HEK293 (cell line): ENCODE measurements at regions not wholly inside any gene's neighbourhood (a gene's known extent, or its start where the extent isn't known, plus 50 kb on each side); places are given as distances from the start of the nearest gene placed in this dataset.

Source experiments
- CTCF ChIA-PET: fragments of 350-600 bp; formaldehyde crosslinking; extraction: SDS; loops from one replicate; lab custom pipeline; 2021; ENCODE audit warnings: antibody characterized with exemption; lab: Yijun Ruan, JAX
- POLR2A ChIA-PET: fragments of 300-600 bp; formaldehyde crosslinking; extraction: SDS; loops from one replicate; lab custom pipeline; 2020; ENCODE audit warnings: antibody characterized with exemption, inconsistent platforms; lab: Yijun Ruan, JAX
- H3K27ac ChIP-seq: fragments of 200-500 bp; sonication (Bioruptor generic); 2 replicates; pipeline ENCODE4 v1.5.1; 2014; ENCODE audit warnings: low read depth, low read length, control low read depth, inconsistent platforms; ENCODE audit errors: extremely low read depth
- H3K36me3 ChIP-seq, 2 experiments: fragments of 200-500 bp in 1 of 2; sonication (Bioruptor generic) in 1 of 2; 1 replicate in 1 of 2; 2 replicates in 1 of 2; pipeline ENCODE4 v1.5.1; 2014 to 2017; ENCODE audit warnings: inconsistent platforms in 2 of 2, low read length in 2 of 2; ENCODE audit not compliant: control insufficient read depth in 2 of 2, insufficient read depth in 1 of 2
- H3K4me1 ChIP-seq: fragments of 200-500 bp; sonication (Bioruptor generic); 2 replicates; pipeline ENCODE4 v1.5.1; 2014; ENCODE audit warnings: mild to moderate bottlenecking, low read length, inconsistent platforms; ENCODE audit not compliant: control insufficient read depth, insufficient read depth
- H3K4me3 ChIP-seq: 2 replicates; pipeline ENCODE4 v1.5.1; 2011; ENCODE audit warnings: low read depth, mild to moderate bottlenecking, control low read depth, low read length, moderate library complexity
- H3K9me3 ChIP-seq: fragments of 200-500 bp; sonication (Bioruptor generic); 2 replicates; pipeline ENCODE4 v1.5.1; 2014; ENCODE audit warnings: low read depth, low read length, inconsistent platforms; ENCODE audit not compliant: control insufficient read depth, insufficient read depth
- GLI2 ChIP-seq: fragments of 450-650 bp; formaldehyde crosslinking; IDR thresholded peaks from 2 replicates; pipeline ENCODE4; 2017; ENCODE audit warnings: missing biosample characterization, missing genetic modification characterization, low read depth, borderline replicate concordance
- OVOL3 ChIP-seq: fragments of 450-650 bp; formaldehyde crosslinking; IDR thresholded peaks from 2 replicates; pipeline ENCODE4 v1.5.1; 2016; ENCODE audit warnings: missing biosample characterization, missing genetic modification characterization
- PRDM6 ChIP-seq: fragments of 450-650 bp; formaldehyde crosslinking; IDR thresholded peaks from 2 replicates; pipeline ENCODE4 v1.5.1; 2017; ENCODE audit warnings: missing biosample characterization, missing genetic modification characterization
- SALL2 ChIP-seq: fragments of 450-650 bp; formaldehyde crosslinking; IDR thresholded peaks from 2 replicates; pipeline ENCODE4 v1.5.0; 2017; ENCODE audit warnings: missing biosample characterization, mild to moderate bottlenecking, missing genetic modification characterization, borderline replicate concordance
- SCRT1 ChIP-seq: fragments of 450-650 bp; formaldehyde crosslinking; IDR thresholded peaks from 2 replicates; pipeline ENCODE4 v1.5.1; 2016; ENCODE audit warnings: missing biosample characterization, missing genetic modification characterization, borderline replicate concordance
- SP2 ChIP-seq: fragments of 450-650 bp; formaldehyde crosslinking; IDR thresholded peaks from 2 replicates; pipeline ENCODE4 v1.5.1; 2016; ENCODE audit warnings: missing biosample characterization, missing genetic modification characterization
- ZBTB1 ChIP-seq: fragments of 450-650 bp; formaldehyde crosslinking; IDR thresholded peaks from 2 replicates; pipeline ENCODE4 v1.5.1; 2016; ENCODE audit warnings: missing biosample characterization, missing genetic modification characterization
- ZNF140 ChIP-seq: fragments of 450-650 bp; formaldehyde crosslinking; IDR thresholded peaks from 2 replicates; pipeline ENCODE4 v1.5.1; 2016; ENCODE audit warnings: missing biosample characterization, missing genetic modification characterization
- ZNF146 ChIP-seq: fragments of 450-650 bp; formaldehyde crosslinking; IDR thresholded peaks from 2 replicates; pipeline ENCODE4 v1.5.1; 2016; ENCODE audit warnings: missing biosample characterization, missing genetic modification characterization
- ZNF169 ChIP-seq: fragments of 450-650 bp; formaldehyde crosslinking; IDR thresholded peaks from 2 replicates; pipeline ENCODE4 v1.5.1; 2016; ENCODE audit warnings: missing biosample characterization, missing genetic modification characterization
- ZNF184 ChIP-seq: fragments of 450-650 bp; IDR thresholded peaks from 2 replicates; pipeline ENCODE4 v1.5.1; 2018; ENCODE audit warnings: missing biosample characterization, mild to moderate bottlenecking, missing genetic modification characterization
- ZNF214 ChIP-seq: fragments of 450-650 bp; formaldehyde crosslinking; IDR thresholded peaks from 2 replicates; pipeline ENCODE4 v1.5.1; 2017; ENCODE audit warnings: missing biosample characterization, mild to moderate bottlenecking, missing genetic modification characterization, borderline replicate concordance
- ZNF248 ChIP-seq: fragments of 450-650 bp; formaldehyde crosslinking; IDR thresholded peaks from 2 replicates; pipeline ENCODE4 v1.5.1; 2017; ENCODE audit warnings: missing biosample characterization, missing genetic modification characterization
- ZNF274 ChIP-seq, 2 experiments: fragments of 200-500 bp in 1 of 2; fragments of 450-650 bp in 1 of 2; sonication (Bioruptor generic) in 1 of 2; formaldehyde crosslinking in 1 of 2; IDR thresholded peaks; 2 replicates each; pipeline versions ENCODE4 v1.5.1 to v1.6.1; 2014 to 2016; ENCODE audit warnings: borderline replicate concordance in 1 of 2, inconsistent platforms in 1 of 2, low read length in 1 of 2, missing biosample characterization in 1 of 2, missing genetic modification characterization in 1 of 2
- ZNF335 ChIP-seq: fragments of 450-650 bp; formaldehyde crosslinking; conservative IDR thresholded peaks from 2 replicates; pipeline ENCODE4 v1.5.1; 2016; ENCODE audit warnings: missing biosample characterization, missing genetic modification characterization
- ZNF398 ChIP-seq: fragments of 450-650 bp; formaldehyde crosslinking; IDR thresholded peaks from 2 replicates; pipeline ENCODE4 v1.5.1; 2017; ENCODE audit warnings: missing biosample characterization, missing genetic modification characterization
- ZNF530 ChIP-seq: fragments of 450-650 bp; formaldehyde crosslinking; IDR thresholded peaks from 2 replicates; pipeline ENCODE4 v1.5.1; 2016; ENCODE audit warnings: low read depth, missing biosample characterization, missing genetic modification characterization
- ZNF596 ChIP-seq: fragments of 450-650 bp; IDR thresholded peaks from 2 replicates; pipeline ENCODE4 v1.5.0; 2018; ENCODE audit warnings: missing biosample characterization, mild to moderate bottlenecking, missing genetic modification characterization, moderate library complexity
- ZNF629 ChIP-seq: fragments of 450-650 bp; formaldehyde crosslinking; IDR thresholded peaks from 2 replicates; pipeline ENCODE4 v1.5.1; 2017; ENCODE audit warnings: missing biosample characterization, missing genetic modification characterization
- ZNF670 ChIP-seq: fragments of 450-650 bp; formaldehyde crosslinking; IDR thresholded peaks from 2 replicates; pipeline ENCODE4 v1.5.1; 2016; ENCODE audit warnings: missing biosample characterization, missing genetic modification characterization, low read depth
- ZNF837 ChIP-seq: fragments of 450-650 bp; formaldehyde crosslinking; IDR thresholded peaks from 2 replicates; pipeline ENCODE4 v1.5.1; 2016; ENCODE audit warnings: missing biosample characterization, missing genetic modification characterization
- ZNF843 ChIP-seq: fragments of 450-650 bp; formaldehyde crosslinking; IDR thresholded peaks from 2 replicates; pipeline ENCODE4 v1.5.1; 2016; ENCODE audit warnings: missing biosample characterization, missing genetic modification characterization
- ZSCAN16 ChIP-seq: fragments of 450-650 bp; formaldehyde crosslinking; IDR thresholded peaks from 2 replicates; pipeline ENCODE4 v1.5.1; 2016; ENCODE audit warnings: missing biosample characterization, missing genetic modification characterization
- ZSCAN30 ChIP-seq: fragments of 450-650 bp; IDR thresholded peaks from 2 replicates; pipeline ENCODE4 v1.5.1; 2018; ENCODE audit warnings: missing biosample characterization, mild to moderate bottlenecking, missing genetic modification characterization, moderate library complexity
- ZXDB ChIP-seq: fragments of 450-650 bp; formaldehyde crosslinking; IDR thresholded peaks from 2 replicates; pipeline ENCODE4 v1.5.1; 2016; ENCODE audit warnings: missing biosample characterization, missing genetic modification characterization

- TF ChIP-seq ZNF398 (no peak), ZSCAN16 (tag by site-specific recombination) (no peak), ZXDB (no peak), ZNF146 (tag by site-specific recombination) (no peak), ZNF670 (tag by site-specific recombination) (no peak), ZNF140 (tag by site-specific recombination) (no peak)
These were observed 320.0 kb upstream of the ROBO1 start (continued) for GRCh38 chr3:80087767-80088166.

- Histone ChIP-seq H3K4me3 (no peak overlapping the region), H3K4me1 (no peaks in the 10 kb centered on the region), H3K36me3 (no peaks in the 10 kb centered on the region), H3K27ac (no peak overlapping the region), H3K9me3 (no peaks in the 10 kb centered on the region)
- CTCF ChIA-PET, result interaction anchor here (0.6 kb wide), 1 partner anchor 1906 kb away, joined by 5 read pairs; no protein-coding TSS in a partner anchor
- POLR2A ChIA-PET, result no interaction called here
- TF ChIP-seq ZNF274 (IDR thresholded peaks at IDR 0.05; ENCODE audit: low read length), result no peak
- no peak for TF ChIP-seq ZNF274 (tag by site-specific recombination; IDR thresholded peaks at IDR 0.05; ENCODE audit: borderline replicate concordance)
- no peak for TF ChIP-seq ZNF596 (tag by site-specific recombination)
- no peak for TF ChIP-seq SCRT1 (tag by site-specific recombination)
- TF ChIP-seq ZNF248 (tag by site-specific recombination), result no peak
- no peak for TF ChIP-seq ZNF140 (tag by site-specific recombination)
- no peak for TF ChIP-seq SALL2 (tag by site-specific recombination)
- TF ChIP-seq, all 188 proteins: peak for 0
These were observed 318.6 kb upstream of the ROBO1 start for GRCh38 chr3:80086426-80086825.

- H3K36me3 ChIP-seq, result no peaks in the 10 kb centered on the region
- H3K9me3 ChIP-seq, result no peaks in the 10 kb centered on the region
- no peak overlapping the region for H3K4me3 ChIP-seq
- TF ChIP-seq ZBTB1 (tag by site-specific recombination) (no peak), ZNF214 (tag by site-specific recombination) (no peak), ZNF169 (tag by site-specific recombination) (no peak), ZNF837 (tag by site-specific recombination) (no peak), ZNF184 (no peak), ZNF335 (tag by site-specific recombination) (no peak), ZNF530 (tag by site-specific recombination) (no peak), GLI2 (no peak), ZNF843 (tag by site-specific recombination) (no peak), ZNF629 (tag by site-specific recombination) (no peak), OVOL3 (tag by site-specific recombination) (no peak), PRDM6 (tag by site-specific recombination) (no peak), SP2 (no peak), ZSCAN30 (tag by site-specific recombination) (no peak)
- H3K27ac ChIP-seq, result no peak overlapping the region
- ChIA-PET CTCF (no interaction called here), POLR2A (no interaction called here)
- H3K4me1 ChIP-seq, result no peaks in the 10 kb centered on the region
These were observed 312.1 kb upstream of the ROBO1 start for GRCh38 chr3:80079886-80080285.
